PC-3 (cell line): ENCODE measurements at regions not wholly inside any gene's neighbourhood (a gene's known extent, or its start where the extent isn't known, plus 50 kb on each side); places are given as distances from the start of the nearest gene placed in this dataset.

Experiments
- ATAC-seq: fragments of 200-7000 bp; cut with Tn5 transposase; 2 replicates; pipeline ENCODE4 v1.9.1; 2020; ENCODE audit warnings: mild to moderate bottlenecking, moderate library complexity
- BruUV-seq: library from RNA; stranded (reverse); fragments of 400-500 nt; replicated peaks from 2 replicates; lab custom pipeline; 2021; lab: Mats Ljungman, UMichigan
- CTCF ChIA-PET: fragments of 300-600 bp; sonication (Branson Sonifier 250); formaldehyde crosslinking; loops from one replicate; lab custom pipeline; 2022; ENCODE audit warnings: antibody characterized with exemption; lab: Charles Lee
- POLR2A ChIA-PET: fragments of 300-600 bp; sonication (Branson Sonifier 250); formaldehyde crosslinking; loops from one replicate; lab custom pipeline; 2022; ENCODE audit warnings: antibody characterized with exemption; ENCODE audit not compliant: unreplicated experiment; lab: Charles Lee
- DNase-seq: peaks from one replicate; pipeline ENCODE4 v3.0.0-alpha.2; 2015
- H2AFZ ChIP-seq: fragments of 300-600 bp; sonication (generic); 2 replicates; pipeline ENCODE4 v1.6.0; 2016; ENCODE audit warnings: antibody characterized with exemption, low read length
- H3F3A ChIP-seq: fragments of 300-600 bp; sonication (generic); one replicate; pipeline ENCODE4 v1.6.0; 2017; ENCODE audit warnings: antibody characterized with exemption, low read length, control low read depth, mild to moderate bottlenecking; ENCODE audit not compliant: unreplicated experiment
- H3K27ac ChIP-seq: fragments of 300-600 bp; sonication (generic); 2 replicates; pipeline ENCODE4 v1.5.1; 2016; ENCODE audit warnings: mild to moderate bottlenecking, low read length
- H3K27me3 ChIP-seq: fragments of 300-600 bp; sonication (generic); 2 replicates; pipeline ENCODE4 v1.6.1; 2016; ENCODE audit warnings: low read length, mixed read lengths
- H3K36me3 ChIP-seq: fragments of 300-600 bp; sonication (generic); 2 replicates; pipeline ENCODE4 v1.6.1; 2016; ENCODE audit warnings: low read depth, mixed run types, low read length, mixed read lengths
- H3K4me1 ChIP-seq: fragments of 300-600 bp; sonication (generic); 2 replicates; pipeline ENCODE4 v1.5.1; 2016; ENCODE audit warnings: low read length; ENCODE audit not compliant: insufficient read depth
- H3K4me2 ChIP-seq: fragments of 300-600 bp; sonication (generic); 2 replicates; pipeline ENCODE4 v1.6.0; 2016; ENCODE audit warnings: low read length
- H3K4me3 ChIP-seq: fragments of 300-600 bp; sonication (generic); 2 replicates; pipeline ENCODE4 v1.5.1; 2016; ENCODE audit warnings: mild to moderate bottlenecking, low read length, mixed read lengths
- H3K79me2 ChIP-seq: fragments of 300-600 bp; sonication (generic); 2 replicates; pipeline ENCODE4 v1.6.1; 2017; ENCODE audit warnings: low read length, mixed read lengths
- H3K9ac ChIP-seq: fragments of 300-600 bp; sonication (generic); 2 replicates; pipeline ENCODE4 v1.6.0; 2016; ENCODE audit warnings: mild to moderate bottlenecking, low read length
- H3K9me2 ChIP-seq: fragments of 300-600 bp; sonication (generic); replicated peaks from 2 replicates; pipeline ENCODE4 v1.6.1; 2016; ENCODE audit warnings: mixed run types, low read length, mixed read lengths
- H3K9me3 ChIP-seq: fragments of 300-600 bp; sonication (generic); 2 replicates; pipeline ENCODE4 v1.6.1; 2016; ENCODE audit warnings: low read length, mixed read lengths
- H4K20me1 ChIP-seq: fragments of 300-600 bp; sonication (generic); 2 replicates; pipeline ENCODE4 v1.6.1; 2016; ENCODE audit warnings: low read length, mixed read lengths
- EZH2 ChIP-seq: fragments of 300-600 bp; sonication (generic); IDR thresholded peaks from one replicate; pipeline ENCODE4 v1.6.1; 2017; ENCODE audit warnings: antibody characterized with exemption, mild to moderate bottlenecking, low read length; ENCODE audit not compliant: unreplicated experiment
- EZH2phosphoT487 ChIP-seq: fragments of 300-600 bp; sonication (generic); IDR thresholded peaks from 2 replicates; pipeline ENCODE4 v1.6.1; 2018; ENCODE audit warnings: mild to moderate bottlenecking, antibody characterized with exemption, low read length, borderline replicate concordance
- intact Hi-C: fragments of 100-400 bp; cut with micrococcal nuclease; formaldehyde crosslinking; loops from 2 replicates; pipeline ENCODE4 v1.9.0; 2023
- TF ChIP-seq, protein P1 (sequence below): fragments of 300-600 bp; sonication (generic); conservative IDR thresholded peaks from 2 replicates; pipeline ENCODE4 v1.5.1; 2017; ENCODE audit warnings: antibody characterized with exemption, low read depth, mild to moderate bottlenecking, low read length

DNA sequence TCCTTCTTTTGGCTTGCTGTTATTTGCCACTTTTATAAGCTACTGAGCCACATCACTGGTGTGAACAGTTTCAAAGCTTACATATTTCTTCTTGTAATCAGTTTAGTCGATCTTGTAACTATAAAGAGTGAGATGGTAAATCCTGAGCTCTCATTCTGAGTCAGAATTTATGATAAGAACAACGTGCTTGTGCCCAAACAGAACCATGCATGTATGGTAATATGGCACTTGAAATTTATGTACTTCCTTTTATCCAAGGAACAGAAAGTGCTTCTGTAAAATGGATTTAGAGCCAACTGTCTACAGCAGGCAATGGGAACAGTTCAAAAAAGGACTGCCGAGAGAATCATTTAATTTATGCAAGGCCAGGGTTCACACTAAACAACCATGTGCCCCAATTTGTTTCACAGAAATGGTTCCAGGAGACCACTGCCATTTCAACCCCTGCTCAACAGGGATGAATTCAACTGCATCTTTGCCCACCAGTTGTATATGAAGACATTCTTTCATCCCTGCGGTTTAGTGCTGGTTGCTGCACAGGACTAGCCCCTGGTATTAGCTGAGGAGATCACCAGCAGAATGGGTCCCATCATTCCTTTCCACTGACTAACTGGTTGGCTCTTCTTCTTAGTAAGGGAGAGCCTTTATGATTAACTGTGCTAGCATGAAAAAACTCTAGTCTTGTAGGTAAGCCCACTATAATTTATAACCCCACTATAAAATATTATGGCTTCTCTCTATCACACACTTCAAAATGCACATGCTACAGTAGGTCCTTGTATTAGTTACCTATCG, 162.9 kb upstream of the PGRMC2 start:
- no peak overlapping the region for H3K27ac ChIP-seq
- no peak overlapping the region for H3K4me3 ChIP-seq
- TF ChIP-seq EZH2phosphoT487: no peak
- TF ChIP-seq, protein P1, sequence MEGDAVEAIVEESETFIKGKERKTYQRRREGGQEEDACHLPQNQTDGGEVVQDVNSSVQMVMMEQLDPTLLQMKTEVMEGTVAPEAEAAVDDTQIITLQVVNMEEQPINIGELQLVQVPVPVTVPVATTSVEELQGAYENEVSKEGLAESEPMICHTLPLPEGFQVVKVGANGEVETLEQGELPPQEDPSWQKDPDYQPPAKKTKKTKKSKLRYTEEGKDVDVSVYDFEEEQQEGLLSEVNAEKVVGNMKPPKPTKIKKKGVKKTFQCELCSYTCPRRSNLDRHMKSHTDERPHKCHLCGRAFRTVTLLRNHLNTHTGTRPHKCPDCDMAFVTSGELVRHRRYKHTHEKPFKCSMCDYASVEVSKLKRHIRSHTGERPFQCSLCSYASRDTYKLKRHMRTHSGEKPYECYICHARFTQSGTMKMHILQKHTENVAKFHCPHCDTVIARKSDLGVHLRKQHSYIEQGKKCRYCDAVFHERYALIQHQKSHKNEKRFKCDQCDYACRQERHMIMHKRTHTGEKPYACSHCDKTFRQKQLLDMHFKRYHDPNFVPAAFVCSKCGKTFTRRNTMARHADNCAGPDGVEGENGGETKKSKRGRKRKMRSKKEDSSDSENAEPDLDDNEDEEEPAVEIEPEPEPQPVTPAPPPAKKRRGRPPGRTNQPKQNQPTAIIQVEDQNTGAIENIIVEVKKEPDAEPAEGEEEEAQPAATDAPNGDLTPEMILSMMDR: no peak
- TF ChIP-seq EZH2: no peak
- ATAC-seq (no peak), DNase-seq (no peak)
- H3K27me3 ChIP-seq: no peaks in the 10 kb centered on the region
- peaks cover 9% of the 10 kb centered on the region for H3K4me1 ChIP-seq
- intact Hi-C loops: loop anchor here (5.0 kb wide), 1 partner anchor 117 kb away; no protein-coding TSS in a partner anchor
- H3K9me2 ChIP-seq: no peaks in the 10 kb centered on the region
- CTCF ChIA-PET: no interaction called here
- no peak overlapping the region for H3K4me2 ChIP-seq
- H3K36me3 ChIP-seq: no peaks in the 10 kb centered on the region
- no peaks in the 10 kb centered on the region for H4K20me1 ChIP-seq
- POLR2A ChIA-PET: no interaction called here
- BruUV-seq: no TSS peak
- H3F3A ChIP-seq: no peaks in the 10 kb centered on the region
- no peak overlapping the region for H2AFZ ChIP-seq
- H3K9ac ChIP-seq: no peak overlapping the region
- no peaks in the 10 kb centered on the region for H3K79me2 ChIP-seq
- H3K9me3 ChIP-seq: no peaks in the 10 kb centered on the region

DNA sequence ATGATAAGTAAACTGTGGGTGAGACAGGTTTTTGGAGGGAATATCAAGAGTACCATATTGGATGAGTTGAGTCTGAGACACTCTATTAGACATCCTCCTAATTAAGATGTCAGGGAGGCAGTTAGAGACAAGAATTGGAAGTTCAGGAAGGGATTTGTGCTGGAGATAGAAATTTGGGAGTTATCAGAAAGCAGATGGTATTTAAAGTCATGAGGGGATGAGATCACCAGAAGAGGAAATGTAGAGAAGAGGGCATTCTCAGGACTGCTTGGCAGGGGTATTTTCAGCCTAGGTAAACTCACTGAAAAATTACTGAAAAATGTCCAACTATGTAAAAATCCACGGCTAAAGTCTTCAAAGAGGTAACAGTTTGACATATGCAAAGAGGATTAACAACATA, 161.6 kb upstream of the PGRMC2 start:
- no peaks in the 10 kb centered on the region for H3K27me3 ChIP-seq
- no peak overlapping the region for H3K9ac ChIP-seq
- intact Hi-C loops: no loop called here
- no peaks in the 10 kb centered on the region for H3K9me3 ChIP-seq
- TF ChIP-seq EZH2phosphoT487: no peak
- no peak for TF ChIP-seq EZH2
- TF ChIP-seq, protein P1: no peak
- CTCF ChIA-PET: no interaction called here
- no peak overlapping the region for H3K4me2 ChIP-seq
- BruUV-seq: no TSS peak
- H2AFZ ChIP-seq: no peak overlapping the region
- no peaks in the 10 kb centered on the region for H3F3A ChIP-seq
- no peaks in the 10 kb centered on the region for H4K20me1 ChIP-seq
- no peak overlapping the region for H3K4me3 ChIP-seq
- H3K36me3 ChIP-seq: no peaks in the 10 kb centered on the region
- POLR2A ChIA-PET: no interaction called here
- H3K79me2 ChIP-seq: no peaks in the 10 kb centered on the region
- no peak overlapping the region for H3K27ac ChIP-seq
- H3K4me1 ChIP-seq: peaks cover 13% of the 10 kb centered on the region
- ATAC-seq (no peak), DNase-seq (no peak)
- H3K9me2 ChIP-seq: no peaks in the 10 kb centered on the region

DNA sequence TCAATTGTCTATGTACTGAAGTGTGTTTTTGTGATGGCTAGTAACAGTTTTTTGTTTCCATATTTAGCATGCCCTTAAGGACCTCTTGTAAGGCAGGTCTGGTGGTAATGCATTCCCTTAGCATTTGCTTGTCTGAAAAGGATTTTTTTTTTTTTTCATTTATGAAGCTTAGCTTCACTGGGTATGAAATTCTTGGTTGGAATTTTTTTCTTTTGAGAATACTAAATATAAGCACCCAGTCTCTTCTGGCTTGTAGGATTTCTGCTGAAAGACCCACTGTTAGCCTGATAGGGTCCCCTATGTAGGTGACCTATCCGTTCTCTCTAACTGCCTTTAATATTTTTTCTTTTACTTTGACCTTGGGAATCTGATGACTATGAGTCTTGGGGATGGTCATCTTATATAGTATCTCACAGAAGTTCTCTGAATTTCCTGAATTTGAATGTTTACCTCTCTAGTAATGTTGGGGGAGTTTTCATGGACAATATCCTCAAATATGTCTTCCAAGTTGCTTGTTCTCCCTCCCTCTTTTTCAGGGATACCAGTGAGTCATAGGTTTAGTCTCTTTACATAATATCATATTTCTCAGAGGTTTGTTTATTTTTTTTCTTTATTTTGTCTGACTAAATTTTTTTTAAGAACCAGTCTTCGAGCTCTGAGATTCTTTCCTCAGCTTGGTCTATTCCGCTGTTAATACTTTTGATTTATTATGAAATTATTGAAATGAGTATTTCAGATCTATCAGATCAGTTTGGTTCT, 157.1 kb upstream of the PGRMC2 start:
- H3K4me2 ChIP-seq: peak overlapping the region; percentile 12; the same call in 1 of the 2 replicates
- DNase-seq (peak; percentile 46), ATAC-seq (peak; percentile 65)
- H3K4me3 ChIP-seq: no peak overlapping the region
- no peaks in the 10 kb centered on the region for H3K36me3 ChIP-seq
- ChIA-PET POLR2A (no interaction called here), CTCF (no interaction called here)
- H3K9ac ChIP-seq: no peak overlapping the region
- intact Hi-C loops: no loop called here
- H3K27ac ChIP-seq: no peak overlapping the region
- TF ChIP-seq EZH2phosphoT487 (no peak), EZH2 (no peak)
- TF ChIP-seq, protein P1: no peak
- H4K20me1 ChIP-seq: no peaks in the 10 kb centered on the region
- no peaks in the 10 kb centered on the region for H3K9me2 ChIP-seq
- no peaks in the 10 kb centered on the region for H3K79me2 ChIP-seq
- H3F3A ChIP-seq: no peaks in the 10 kb centered on the region
- no peak overlapping the region for H2AFZ ChIP-seq
- no peaks in the 10 kb centered on the region for H3K9me3 ChIP-seq
- peaks cover 13% of the 10 kb centered on the region for H3K4me1 ChIP-seq
- no peaks in the 10 kb centered on the region for H3K27me3 ChIP-seq
- BruUV-seq: no TSS peak
